ENCODE measurements at regions not wholly inside any gene's neighbourhood (a gene's known extent, or its start where the extent isn't known, plus 50 kb on each side); places are given as distances from the start of the nearest gene placed in this dataset.
"Not testable (repeated sequence)": the region's sequence is repeated elsewhere in the genome, so short reads cannot be mapped to it uniquely, and the experiment has no call there.

GRCh38 chr6:102126488-102126887, 733.0 kb downstream of the GRIK2 start:
- no peak for DNase-seq (ENCODE audit: low spot score)
- H3K36me3 Mint-ChIP-seq (ENCODE audit: low read depth), result no peaks in the 10 kb centered on the region
- no peaks in the 10 kb centered on the region for H3K27me3 Mint-ChIP-seq (ENCODE audit: low read depth)
- H3K27ac Mint-ChIP-seq, result no peak overlapping the region
- peaks cover 4% of the 10 kb centered on the region for H3K9me3 Mint-ChIP-seq
- H3K4me3 Mint-ChIP-seq, result no peak overlapping the region
- H3K4me1 Mint-ChIP-seq (ENCODE audit: low read depth), result no peaks in the 10 kb centered on the region

DNA sequence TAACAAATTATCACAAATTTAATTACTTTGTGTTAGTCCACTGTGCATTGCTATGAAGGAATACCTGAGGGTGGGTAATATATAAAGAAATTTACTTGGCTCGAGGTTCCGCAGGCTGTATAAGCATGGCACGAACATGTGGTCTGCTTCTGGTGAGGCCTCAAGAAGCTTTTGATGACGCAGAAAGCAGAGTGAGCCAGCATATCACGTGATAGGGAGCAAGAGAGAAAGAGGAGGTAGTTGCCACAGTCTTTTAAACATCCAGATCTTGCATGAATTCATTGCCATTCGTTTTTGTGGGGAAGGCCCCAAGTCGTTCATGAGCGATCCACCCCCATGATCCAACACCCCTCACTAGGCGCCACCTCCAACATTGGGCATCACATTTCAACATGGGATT, 733.7 kb downstream of the GRIK2 start:
- Mint-ChIP-seq H3K36me3 (ENCODE audit: low read depth) (no peaks in the 10 kb centered on the region), H3K27ac (no peak overlapping the region), H3K9me3 (peaks cover 4% of the 10 kb centered on the region), H3K27me3 (ENCODE audit: low read depth) (no peaks in the 10 kb centered on the region), H3K4me1 (ENCODE audit: low read depth) (no peaks in the 10 kb centered on the region), H3K4me3 (no peak overlapping the region)
- no peak for DNase-seq (ENCODE audit: low spot score)

DNA sequence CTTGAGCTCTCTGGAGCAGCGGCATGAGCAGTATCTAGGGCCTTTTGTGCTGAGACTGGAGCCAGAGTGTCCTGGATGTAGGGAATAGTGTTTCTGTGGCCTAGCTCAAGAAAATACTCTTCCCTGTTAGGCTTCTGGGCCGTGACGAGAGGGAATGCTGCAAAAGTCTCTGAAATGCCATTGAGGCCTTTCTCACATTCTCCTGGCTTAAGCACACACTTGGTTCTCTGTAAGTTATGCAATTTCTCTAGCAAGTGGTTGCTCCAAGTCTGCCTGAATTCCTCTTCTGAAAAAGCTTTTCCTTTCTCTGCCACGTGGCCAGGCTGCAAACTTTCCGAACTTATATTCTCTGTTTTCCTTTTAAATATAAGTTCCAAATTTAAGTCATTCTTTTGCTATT, 744.4 kb downstream of the GRIK2 start:
- no peaks in the 10 kb centered on the region for H3K4me1 Mint-ChIP-seq (ENCODE audit: low read depth)
- H3K27me3 Mint-ChIP-seq (ENCODE audit: low read depth), result no peaks in the 10 kb centered on the region
- H3K4me3 Mint-ChIP-seq, result no peak overlapping the region
- H3K9me3 Mint-ChIP-seq, result peaks cover 5% of the 10 kb centered on the region
- no peak for DNase-seq (ENCODE audit: low spot score)
- no peaks in the 10 kb centered on the region for H3K36me3 Mint-ChIP-seq (ENCODE audit: low read depth)
- no peak overlapping the region for H3K27ac Mint-ChIP-seq

- Mint-ChIP-seq H3K9me3 (peaks cover 13% of the 10 kb centered on the region), H3K36me3 (ENCODE audit: low read depth) (no peaks in the 10 kb centered on the region), H3K4me1 (ENCODE audit: low read depth) (no peaks in the 10 kb centered on the region), H3K4me3 (no peak overlapping the region), H3K27ac (no peak overlapping the region), H3K27me3 (ENCODE audit: low read depth) (no peaks in the 10 kb centered on the region)
- DNase-seq (ENCODE audit: low spot score), result no peak
Measured at GRCh38 chr6:102149191-102149590, 755.7 kb downstream of the GRIK2 start.

DNA sequence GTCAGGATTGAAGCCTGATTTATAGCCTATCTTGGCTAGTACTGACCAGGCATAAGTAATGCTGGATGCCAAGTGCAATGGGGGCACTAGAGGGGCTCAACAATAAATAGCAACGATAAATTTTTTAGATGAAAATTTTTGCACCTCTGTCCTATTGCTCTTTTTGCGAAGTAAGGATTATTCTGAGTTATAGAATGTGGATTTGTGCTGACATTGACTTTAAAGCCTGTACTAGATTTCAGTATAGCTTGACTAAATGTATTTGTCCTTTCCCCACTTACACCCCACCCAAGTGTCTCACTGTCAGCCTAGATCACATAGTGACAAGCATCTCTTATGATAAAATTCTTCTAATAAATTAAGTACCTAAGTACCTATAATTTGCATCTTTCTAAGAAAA, 757.0 kb downstream of the GRIK2 start:
- H3K4me1 Mint-ChIP-seq (ENCODE audit: low read depth), result no peaks in the 10 kb centered on the region
- no peak overlapping the region for H3K27ac Mint-ChIP-seq
- H3K9me3 Mint-ChIP-seq, result peaks cover 13% of the 10 kb centered on the region
- H3K27me3 Mint-ChIP-seq (ENCODE audit: low read depth), result no peaks in the 10 kb centered on the region
- no peak overlapping the region for H3K4me3 Mint-ChIP-seq
- H3K36me3 Mint-ChIP-seq (ENCODE audit: low read depth), result no peaks in the 10 kb centered on the region
- DNase-seq (ENCODE audit: low spot score), result no peak

- H3K4me3 Mint-ChIP-seq, result no peak overlapping the region
- H3K27me3 Mint-ChIP-seq (ENCODE audit: low read depth), result no peaks in the 10 kb centered on the region
- no peaks in the 10 kb centered on the region for H3K4me1 Mint-ChIP-seq (ENCODE audit: low read depth)
- H3K27ac Mint-ChIP-seq, result no peak overlapping the region
- H3K9me3 Mint-ChIP-seq, result peaks cover 12% of the 10 kb centered on the region
- DNase-seq (ENCODE audit: low spot score), result no peak
- H3K36me3 Mint-ChIP-seq (ENCODE audit: low read depth), result no peaks in the 10 kb centered on the region
Measured at GRCh38 chr6:102154176-102154575, 760.7 kb downstream of the GRIK2 start.

DNA sequence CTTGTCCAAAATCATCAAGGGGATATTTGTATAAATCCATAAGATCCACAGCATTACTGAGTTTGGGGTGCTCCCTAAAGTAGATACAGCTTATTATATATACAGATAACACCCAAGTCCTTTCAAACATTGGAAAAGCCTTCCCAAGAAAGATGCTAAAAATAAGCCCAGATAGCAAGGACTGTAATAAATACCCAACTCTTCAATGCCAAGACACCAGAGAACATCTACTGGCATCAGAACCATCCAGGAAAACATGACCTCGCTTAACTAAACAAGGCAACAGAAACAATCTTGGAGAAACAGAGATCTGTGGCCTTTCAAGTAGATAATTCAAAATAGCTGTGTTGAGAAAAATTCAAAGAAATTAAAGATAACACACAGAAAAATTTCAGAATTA, 761.4 kb downstream of the GRIK2 start:
- DNase-seq (ENCODE audit: low spot score), result no peak
- H3K27ac Mint-ChIP-seq, result no peak overlapping the region
- H3K36me3 Mint-ChIP-seq (ENCODE audit: low read depth), result no peaks in the 10 kb centered on the region
- H3K27me3 Mint-ChIP-seq (ENCODE audit: low read depth), result no peaks in the 10 kb centered on the region
- H3K9me3 Mint-ChIP-seq, result peaks cover 12% of the 10 kb centered on the region
- H3K4me1 Mint-ChIP-seq (ENCODE audit: low read depth), result no peaks in the 10 kb centered on the region
- no peak overlapping the region for H3K4me3 Mint-ChIP-seq

DNA sequence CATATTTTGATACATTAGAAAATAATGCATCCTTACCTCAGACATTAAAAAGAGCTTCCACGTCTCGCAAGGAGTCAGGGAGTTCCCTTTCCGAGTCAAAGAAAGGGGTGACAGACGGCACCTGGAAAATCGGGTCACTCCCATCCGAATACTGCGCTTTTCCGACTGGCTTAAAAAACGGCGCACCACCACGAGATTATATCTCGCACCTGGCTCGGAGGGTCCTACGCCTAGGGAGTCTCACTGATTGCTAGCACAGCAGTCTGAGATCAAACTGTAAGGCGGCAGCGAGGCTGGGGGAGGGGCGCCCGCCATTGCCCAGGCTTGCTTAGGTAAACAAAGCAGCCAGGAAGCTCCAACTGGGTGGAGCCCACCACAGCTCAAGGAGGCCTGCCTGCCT, 776.3 kb downstream of the GRIK2 start:
- H3K4me3 Mint-ChIP-seq; H3K27me3 Mint-ChIP-seq (ENCODE audit: low read depth); H3K27ac Mint-ChIP-seq; DNase-seq (ENCODE audit: low spot score); H3K4me1 Mint-ChIP-seq (ENCODE audit: low read depth); H3K36me3 Mint-ChIP-seq (ENCODE audit: low read depth): not testable (repeated sequence)
- peaks cover 28% of the 10 kb centered on the region for H3K9me3 Mint-ChIP-seq

GRCh38 chr6:102187186-102187585, 793.7 kb downstream of the GRIK2 start:
- DNase-seq (ENCODE audit: low spot score), result no peak
- no peak overlapping the region for H3K4me3 Mint-ChIP-seq
- no peak overlapping the region for H3K27ac Mint-ChIP-seq
- no peaks in the 10 kb centered on the region for H3K27me3 Mint-ChIP-seq (ENCODE audit: low read depth)
- peaks cover 16% of the 10 kb centered on the region for H3K9me3 Mint-ChIP-seq
- no peaks in the 10 kb centered on the region for H3K4me1 Mint-ChIP-seq (ENCODE audit: low read depth)
- no peaks in the 10 kb centered on the region for H3K36me3 Mint-ChIP-seq (ENCODE audit: low read depth)

- Mint-ChIP-seq H3K27ac (no peak overlapping the region), H3K4me1 (ENCODE audit: low read depth) (no peaks in the 10 kb centered on the region), H3K27me3 (ENCODE audit: low read depth) (no peaks in the 10 kb centered on the region), H3K36me3 (ENCODE audit: low read depth) (no peaks in the 10 kb centered on the region), H3K9me3 (peaks cover 52% of the 10 kb centered on the region), H3K4me3 (no peak overlapping the region)
- no peak for DNase-seq (ENCODE audit: low spot score)
Measured at GRCh38 chr6:102195311-102195710, 801.8 kb downstream of the GRIK2 start.

- peaks cover 42% of the 10 kb centered on the region for H3K9me3 Mint-ChIP-seq
- no peaks in the 10 kb centered on the region for H3K4me1 Mint-ChIP-seq (ENCODE audit: low read depth)
- H3K27ac Mint-ChIP-seq, result no peak overlapping the region
- no peak overlapping the region for H3K4me3 Mint-ChIP-seq
- no peak for DNase-seq (ENCODE audit: low spot score)
- H3K27me3 Mint-ChIP-seq (ENCODE audit: low read depth), result no peaks in the 10 kb centered on the region
- no peaks in the 10 kb centered on the region for H3K36me3 Mint-ChIP-seq (ENCODE audit: low read depth)
Measured at GRCh38 chr6:102197211-102197610, 803.7 kb downstream of the GRIK2 start.

DNA sequence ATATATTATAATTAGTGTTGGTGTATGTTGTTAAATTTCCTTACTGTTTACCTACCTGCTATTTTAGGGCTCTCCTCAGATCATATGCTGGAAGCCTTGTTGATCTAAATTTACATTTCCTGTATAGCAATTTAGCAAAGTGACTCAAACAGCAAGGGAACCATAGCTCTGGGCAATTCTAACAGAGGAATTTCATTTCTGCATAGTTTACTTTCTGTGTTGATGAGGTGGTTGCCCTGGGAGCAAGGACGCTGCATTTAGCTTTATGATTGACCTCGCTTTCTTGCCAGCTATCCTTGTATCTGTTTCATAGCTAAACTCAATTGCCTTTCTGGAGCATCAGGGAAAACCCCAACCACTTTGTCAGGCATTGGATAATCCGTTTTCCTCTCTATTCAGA, 810.8 kb downstream of the GRIK2 start:
- no peak for DNase-seq (ENCODE audit: low spot score)
- no peaks in the 10 kb centered on the region for H3K27me3 Mint-ChIP-seq (ENCODE audit: low read depth)
- H3K27ac Mint-ChIP-seq, result no peak overlapping the region
- no peaks in the 10 kb centered on the region for H3K36me3 Mint-ChIP-seq (ENCODE audit: low read depth)
- H3K4me3 Mint-ChIP-seq, result no peak overlapping the region
- H3K4me1 Mint-ChIP-seq (ENCODE audit: low read depth), result no peaks in the 10 kb centered on the region
- H3K9me3 Mint-ChIP-seq, result peaks cover 20% of the 10 kb centered on the region

DNA sequence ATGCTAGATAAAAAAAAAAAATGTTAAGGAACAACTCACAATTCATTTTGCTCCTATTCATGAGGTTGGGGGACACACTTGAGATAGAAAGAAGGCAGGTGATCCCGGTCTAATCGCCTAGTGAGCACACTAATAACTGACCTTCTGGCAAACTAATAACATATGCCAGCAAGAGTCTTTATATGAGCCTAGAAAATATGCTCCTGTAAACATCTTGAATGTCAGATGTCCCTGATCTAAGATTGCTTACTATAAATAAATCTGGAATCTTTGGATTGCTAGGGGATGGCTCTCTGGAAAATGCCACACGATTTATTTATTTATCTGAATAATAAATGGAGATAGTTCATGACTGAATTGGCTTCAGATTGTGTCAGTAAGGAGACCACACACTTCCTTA, 821.9 kb downstream of the GRIK2 start:
- Mint-ChIP-seq H3K4me3 (no peak overlapping the region), H3K27me3 (ENCODE audit: low read depth) (no peaks in the 10 kb centered on the region), H3K36me3 (ENCODE audit: low read depth) (no peaks in the 10 kb centered on the region), H3K27ac (no peak overlapping the region), H3K9me3 (peaks cover 17% of the 10 kb centered on the region), H3K4me1 (ENCODE audit: low read depth) (no peaks in the 10 kb centered on the region)
- no peak for DNase-seq (ENCODE audit: low spot score)

- no peak for DNase-seq (ENCODE audit: low spot score)
- no peaks in the 10 kb centered on the region for H3K36me3 Mint-ChIP-seq (ENCODE audit: low read depth)
- no peak overlapping the region for H3K4me3 Mint-ChIP-seq
- H3K27me3 Mint-ChIP-seq (ENCODE audit: low read depth), result no peaks in the 10 kb centered on the region
- H3K4me1 Mint-ChIP-seq (ENCODE audit: low read depth), result no peaks in the 10 kb centered on the region
- no peak overlapping the region for H3K27ac Mint-ChIP-seq
- peaks cover 17% of the 10 kb centered on the region for H3K9me3 Mint-ChIP-seq
Measured at GRCh38 chr6:102216232-102216631, 822.7 kb downstream of the GRIK2 start.

GRCh38 chr6:102223942-102224341, 830.4 kb downstream of the GRIK2 start:
- no peak overlapping the region for H3K4me3 Mint-ChIP-seq
- no peaks in the 10 kb centered on the region for H3K27me3 Mint-ChIP-seq (ENCODE audit: low read depth)
- DNase-seq (ENCODE audit: low spot score), result no peak
- H3K4me1 Mint-ChIP-seq (ENCODE audit: low read depth), result no peaks in the 10 kb centered on the region
- H3K36me3 Mint-ChIP-seq (ENCODE audit: low read depth), result no peaks in the 10 kb centered on the region
- no peak overlapping the region for H3K27ac Mint-ChIP-seq
- H3K9me3 Mint-ChIP-seq, result peaks cover 9% of the 10 kb centered on the region

Data from T-helper 2 cell treated with Interferon-gamma antibody and Interleukin-4, amounts not matched to agents 5 μg/mL and 100 μg/mL, for 36 hours (primary cell).